IPS-20b (cell line): ENCODE measurements at regions not wholly inside any gene's neighbourhood (a gene's known extent, or its start where the extent isn't known, plus 50 kb on each side); places are given as distances from the start of the nearest gene placed in this dataset.

ENCODE experiments used
- H3K27ac ChIP-seq: one replicate; pipeline ENCODE4 v1.5.1; 2013; ENCODE audit warnings: low read length
- H3K27me3 ChIP-seq: 2 replicates; pipeline ENCODE4 v1.6.1; 2013; ENCODE audit warnings: mild to moderate bottlenecking, low read length, inconsistent platforms; ENCODE audit not compliant: insufficient read depth
- H3K36me3 ChIP-seq: 2 replicates; pipeline ENCODE4 v1.6.1; 2013; ENCODE audit warnings: low read depth, mild to moderate bottlenecking, inconsistent platforms, low read length, moderate library complexity; ENCODE audit not compliant: insufficient read depth
- H3K4me1 ChIP-seq: 2 replicates; pipeline ENCODE4 v1.6.1; 2013; ENCODE audit warnings: mild to moderate bottlenecking, control low read depth, inconsistent platforms, low read length, moderate library complexity; ENCODE audit not compliant: insufficient read depth
- H3K4me3 ChIP-seq: 2 replicates; pipeline ENCODE4 v1.5.1; 2013; ENCODE audit warnings: mild to moderate bottlenecking, low read length, inconsistent platforms
- H3K9ac ChIP-seq: 2 replicates; pipeline ENCODE4 v1.6.1; 2013; ENCODE audit warnings: low read depth, mild to moderate bottlenecking, inconsistent platforms, low read length, moderate library complexity
- H3K9me3 ChIP-seq: 2 replicates; pipeline ENCODE4 v1.6.1; 2013; ENCODE audit warnings: mild to moderate bottlenecking, low read depth, low read length, inconsistent platforms; ENCODE audit not compliant: insufficient read depth

- no peak overlapping the region for H3K9ac ChIP-seq
- peaks cover 26% of the 10 kb centered on the region for H3K9me3 ChIP-seq
- no peaks in the 10 kb centered on the region for H3K36me3 ChIP-seq
- H3K4me3 ChIP-seq: no peak overlapping the region
- H3K27ac ChIP-seq: no peak overlapping the region
- no peaks in the 10 kb centered on the region for H3K27me3 ChIP-seq
- H3K4me1 ChIP-seq: no peaks in the 10 kb centered on the region
These were observed 442.1 kb upstream of the MEX3C start for GRCh38 chr18:51639541-51639940.

DNA sequence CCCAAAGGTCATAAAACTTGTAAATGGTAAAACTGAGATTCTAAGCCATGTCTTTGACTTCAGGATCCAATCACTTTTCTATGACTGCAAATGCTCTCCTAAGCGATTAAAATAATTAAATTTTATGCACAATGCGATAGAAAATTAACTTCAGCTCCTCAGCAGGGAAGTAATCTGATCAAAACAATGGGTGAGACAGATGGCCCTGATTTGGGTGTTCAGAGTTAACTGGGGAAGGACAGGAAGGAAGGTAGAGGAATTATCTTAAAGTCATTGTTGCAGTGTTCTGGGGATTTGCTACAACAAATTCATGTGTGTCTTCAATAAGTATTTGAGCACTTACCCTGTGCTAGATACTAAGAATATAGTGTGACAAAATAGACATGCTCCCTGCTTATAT lies 446.0 kb upstream of the MEX3C start:
- no peak overlapping the region for H3K9ac ChIP-seq
- H3K9me3 ChIP-seq: no peaks in the 10 kb centered on the region
- H3K27me3 ChIP-seq: no peaks in the 10 kb centered on the region
- H3K4me1 ChIP-seq: no peaks in the 10 kb centered on the region
- H3K36me3 ChIP-seq: no peaks in the 10 kb centered on the region
- H3K4me3 ChIP-seq: no peak overlapping the region
- H3K27ac ChIP-seq: no peak overlapping the region

DNA sequence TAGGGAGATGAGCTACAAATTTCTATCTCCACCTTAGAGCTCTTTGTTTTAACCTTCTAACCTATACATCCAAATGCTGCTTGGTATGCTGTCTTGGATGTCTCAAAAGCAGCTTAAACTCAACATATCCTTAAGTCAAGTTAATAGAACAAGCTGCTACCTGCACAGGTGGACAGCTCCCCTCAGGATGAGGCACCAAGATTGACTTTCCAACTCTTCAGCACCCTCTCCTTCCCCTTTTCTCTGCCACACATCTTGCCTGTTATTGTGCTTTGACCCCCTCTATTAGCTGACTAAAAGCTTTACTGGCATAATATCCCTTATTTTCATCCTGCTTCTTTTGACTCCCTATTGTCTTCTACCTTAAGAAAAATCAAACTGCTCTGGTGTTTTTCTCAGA lies 448.1 kb upstream of the MEX3C start:
- Histone ChIP-seq H3K27me3 (no peaks in the 10 kb centered on the region), H3K27ac (no peak overlapping the region), H3K36me3 (no peaks in the 10 kb centered on the region), H3K9ac (no peak overlapping the region), H3K4me3 (no peak overlapping the region), H3K9me3 (no peaks in the 10 kb centered on the region), H3K4me1 (no peaks in the 10 kb centered on the region)

GRCh38 chr18:51647346-51647745 lies 449.9 kb upstream of the MEX3C start:
- no peak overlapping the region for H3K9ac ChIP-seq
- no peaks in the 10 kb centered on the region for H3K27me3 ChIP-seq
- H3K27ac ChIP-seq: no peak overlapping the region
- H3K4me3 ChIP-seq: no peak overlapping the region
- H3K4me1 ChIP-seq: no peaks in the 10 kb centered on the region
- no peaks in the 10 kb centered on the region for H3K36me3 ChIP-seq
- H3K9me3 ChIP-seq: no peaks in the 10 kb centered on the region

DNA sequence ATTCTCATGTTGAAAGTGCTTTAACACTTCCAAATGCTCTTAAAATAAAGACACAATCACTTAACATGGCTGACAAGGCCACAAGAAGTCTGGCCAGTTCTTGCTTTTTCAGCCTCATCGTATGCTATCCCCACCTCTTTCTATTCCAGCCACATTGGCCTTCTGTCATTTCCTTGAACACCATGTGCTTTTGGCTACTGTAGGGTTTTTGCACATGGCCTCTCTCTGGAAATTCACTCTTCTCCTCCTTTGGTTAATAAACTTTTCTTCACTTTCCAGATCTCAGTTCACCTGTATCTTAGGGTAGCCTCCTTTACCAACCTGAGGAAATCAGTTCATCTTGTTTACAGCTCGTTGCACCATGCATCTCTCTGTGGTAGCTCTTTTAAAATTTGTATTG lies 450.5 kb upstream of the MEX3C start:
- no peak overlapping the region for H3K9ac ChIP-seq
- H3K4me1 ChIP-seq: no peaks in the 10 kb centered on the region
- H3K27me3 ChIP-seq: no peaks in the 10 kb centered on the region
- no peaks in the 10 kb centered on the region for H3K9me3 ChIP-seq
- H3K27ac ChIP-seq: no peak overlapping the region
- H3K36me3 ChIP-seq: no peaks in the 10 kb centered on the region
- H3K4me3 ChIP-seq: no peak overlapping the region

DNA sequence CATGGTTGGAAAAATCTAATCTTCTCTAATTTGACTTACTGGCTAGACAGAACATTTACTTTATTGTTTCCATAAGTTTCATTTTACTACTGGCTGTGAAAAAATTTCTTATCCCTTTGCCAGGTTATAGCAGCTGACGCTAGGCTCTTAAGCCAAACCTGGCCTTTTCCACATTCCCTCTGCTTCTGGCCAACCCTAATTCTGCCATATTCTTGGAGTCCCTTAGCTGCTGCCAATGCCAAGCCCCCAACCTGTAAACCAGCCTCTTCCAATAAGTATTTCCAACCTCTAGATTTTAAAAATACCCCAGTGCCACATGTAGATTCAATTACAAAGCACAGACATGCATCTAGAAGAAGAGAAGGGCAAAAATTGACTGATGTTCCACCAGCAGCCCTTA lies 452.3 kb upstream of the MEX3C start:
- no peak overlapping the region for H3K9ac ChIP-seq
- H3K36me3 ChIP-seq: no peaks in the 10 kb centered on the region
- H3K27ac ChIP-seq: no peak overlapping the region
- no peaks in the 10 kb centered on the region for H3K9me3 ChIP-seq
- no peak overlapping the region for H3K4me3 ChIP-seq
- no peaks in the 10 kb centered on the region for H3K27me3 ChIP-seq
- peaks cover 4% of the 10 kb centered on the region; the same call in 1 of the 2 replicates for H3K4me1 ChIP-seq

- Histone ChIP-seq H3K4me3 (no peak overlapping the region), H3K9me3 (no peaks in the 10 kb centered on the region), H3K9ac (no peak overlapping the region), H3K4me1 (peaks cover 16% of the 10 kb centered on the region), H3K27ac (no peak overlapping the region), H3K27me3 (no peaks in the 10 kb centered on the region), H3K36me3 (no peaks in the 10 kb centered on the region)
These were observed 454.3 kb upstream of the MEX3C start for GRCh38 chr18:51651761-51652160.

DNA sequence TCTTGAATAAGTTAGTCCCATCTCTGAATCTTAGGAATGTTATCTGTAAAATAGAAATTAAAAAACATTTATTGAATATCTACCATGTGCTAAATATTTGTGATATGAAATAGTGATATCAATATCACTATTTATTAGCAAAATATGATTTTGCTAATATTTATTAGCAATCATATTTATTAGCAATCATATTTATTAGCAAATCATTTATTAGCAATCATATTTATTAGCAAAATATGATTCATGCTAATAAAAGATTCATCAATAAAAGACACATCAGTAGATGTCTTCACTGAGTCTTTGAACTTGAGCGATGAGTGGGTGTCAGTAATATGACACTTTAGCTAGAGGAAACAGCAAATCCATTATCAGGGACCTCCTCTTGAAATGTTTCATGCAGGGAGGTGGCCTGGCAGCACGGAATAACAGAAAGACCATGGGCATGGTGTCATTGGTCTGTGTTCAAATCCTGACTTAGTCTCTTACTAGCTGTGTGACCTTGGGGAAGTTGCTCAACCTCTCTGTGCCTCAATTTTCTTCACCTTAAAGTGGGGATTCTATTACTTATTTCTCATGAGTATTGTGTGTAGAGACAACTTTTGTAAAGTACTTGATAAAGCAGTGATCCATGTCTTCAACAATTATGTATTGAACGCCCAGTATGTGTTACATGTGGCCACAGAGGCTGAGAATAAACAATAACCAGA lies 456.2 kb upstream of the MEX3C start:
- H3K4me3 ChIP-seq: no peak overlapping the region
- H3K27me3 ChIP-seq: no peaks in the 10 kb centered on the region
- H3K9me3 ChIP-seq: no peaks in the 10 kb centered on the region
- peaks cover 22% of the 10 kb centered on the region for H3K4me1 ChIP-seq
- H3K27ac ChIP-seq: no peak overlapping the region
- H3K36me3 ChIP-seq: no peaks in the 10 kb centered on the region
- no peak overlapping the region for H3K9ac ChIP-seq

DNA sequence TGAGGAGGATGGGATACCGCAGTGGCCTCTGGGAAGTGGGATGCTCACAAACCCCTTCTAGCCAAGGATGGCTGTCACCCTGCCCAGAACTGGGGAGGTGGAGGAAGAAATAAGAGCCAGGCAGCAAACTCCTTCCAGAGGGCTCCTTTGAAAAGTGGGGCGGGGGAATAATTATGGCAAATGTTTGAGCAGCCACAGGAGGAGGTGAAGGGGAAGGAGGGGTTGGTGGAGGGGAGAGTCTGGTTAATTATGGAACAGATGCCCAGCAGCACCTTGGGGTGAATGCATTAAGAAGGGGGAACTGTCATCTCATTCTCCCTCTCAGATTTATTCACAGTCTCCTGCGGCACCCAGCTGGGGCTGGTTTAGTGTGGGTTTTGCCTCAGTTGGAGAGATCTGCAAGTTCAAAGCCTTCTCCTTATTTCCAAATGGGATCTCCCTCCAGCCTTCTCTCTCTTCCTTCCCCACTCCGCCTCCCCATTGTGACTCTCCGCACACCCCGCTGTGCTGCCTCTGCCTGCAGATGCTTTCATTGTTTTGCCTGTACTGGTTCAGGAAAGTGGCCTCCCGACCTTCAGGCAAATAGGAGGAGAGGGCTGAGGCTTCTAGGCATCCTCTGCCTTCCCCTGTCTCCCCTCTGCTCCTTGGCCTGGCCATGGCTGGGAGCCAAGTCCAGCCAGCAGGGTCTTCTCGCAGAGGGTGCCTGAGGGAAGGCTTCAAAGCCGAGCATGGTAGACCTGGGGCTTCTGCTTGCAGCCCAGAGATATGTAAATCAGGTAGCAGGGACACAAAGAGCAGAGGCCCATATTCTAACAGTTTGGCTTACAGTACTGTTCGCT lies 457.2 kb upstream of the MEX3C start:
- Histone ChIP-seq H3K4me3 (peak overlapping the region; percentile 4; the same call in 1 of the 2 replicates), H3K27ac (peak overlapping the region; percentile 56), H3K9me3 (no peaks in the 10 kb centered on the region), H3K9ac (peak overlapping the region; percentile 37; the same call in 1 of the 2 replicates), H3K36me3 (no peaks in the 10 kb centered on the region), H3K27me3 (no peaks in the 10 kb centered on the region), H3K4me1 (peaks cover 23% of the 10 kb centered on the region)

GRCh38 chr18:51655327-51655698 lies 457.8 kb upstream of the MEX3C start:
- no peaks in the 10 kb centered on the region for H3K9me3 ChIP-seq
- peak overlapping the region; percentile 56 for H3K27ac ChIP-seq

DNA sequence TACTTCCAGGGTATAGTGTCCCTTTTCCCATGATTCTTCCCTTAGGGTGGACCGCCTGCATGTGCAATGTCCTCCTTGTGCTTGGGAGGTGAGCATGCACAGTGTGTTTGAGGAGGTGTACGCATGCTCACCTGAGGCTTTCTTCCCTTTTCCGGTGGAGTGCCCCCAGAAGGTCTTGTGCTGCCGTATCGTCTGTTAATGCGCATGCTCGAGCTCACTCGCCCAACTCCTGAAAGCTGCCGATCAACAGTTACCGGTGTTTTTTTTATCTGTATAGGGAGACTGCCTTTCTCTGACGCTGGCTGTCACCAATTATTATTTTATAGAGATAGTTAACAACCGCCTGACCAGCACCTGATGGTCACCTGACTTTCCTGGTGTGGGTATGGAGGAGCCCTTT lies 458.8 kb upstream of the MEX3C start:
- Histone ChIP-seq H3K9ac (no peak overlapping the region), H3K4me1 (peaks cover 23% of the 10 kb centered on the region), H3K27ac (no peak overlapping the region), H3K27me3 (no peaks in the 10 kb centered on the region), H3K9me3 (no peaks in the 10 kb centered on the region), H3K4me3 (no peak overlapping the region), H3K36me3 (no peaks in the 10 kb centered on the region)

More at GRCh38 chr18:51655327-51655698, 457.8 kb upstream of the MEX3C start:
- Histone ChIP-seq H3K9ac (peak overlapping the region; percentile 37; the same call in 1 of the 2 replicates), H3K4me3 (peak overlapping the region; percentile 4; the same call in 1 of the 2 replicates), H3K36me3 (no peaks in the 10 kb centered on the region), H3K27me3 (no peaks in the 10 kb centered on the region), H3K4me1 (peaks cover 23% of the 10 kb centered on the region)

GRCh38 chr18:51658436-51658835 lies 461.0 kb upstream of the MEX3C start:
- H3K27me3 ChIP-seq: no peaks in the 10 kb centered on the region
- no peak overlapping the region for H3K9ac ChIP-seq
- no peak overlapping the region for H3K27ac ChIP-seq

More at GRCh38 chr18:51658436-51658835, 461.0 kb upstream of the MEX3C start:
- H3K9me3 ChIP-seq: no peaks in the 10 kb centered on the region
- H3K4me1 ChIP-seq: peaks cover 23% of the 10 kb centered on the region
- H3K36me3 ChIP-seq: no peaks in the 10 kb centered on the region
- H3K4me3 ChIP-seq: 0 out of 2 replicates have a peak overlapping the region, but pooled peaks have one; percentile 16
